NCI-H345 (cell line): ENCODE measurements at regions not wholly inside any gene's neighbourhood (a gene's known extent, or its start where the extent isn't known, plus 50 kb on each side); places are given as distances from the start of the nearest gene placed in this dataset.

Experiments
- DNase-seq: peaks from one replicate; lab custom pipeline; 2025; lab: John Stamatoyannopoulos, UW

DNA sequence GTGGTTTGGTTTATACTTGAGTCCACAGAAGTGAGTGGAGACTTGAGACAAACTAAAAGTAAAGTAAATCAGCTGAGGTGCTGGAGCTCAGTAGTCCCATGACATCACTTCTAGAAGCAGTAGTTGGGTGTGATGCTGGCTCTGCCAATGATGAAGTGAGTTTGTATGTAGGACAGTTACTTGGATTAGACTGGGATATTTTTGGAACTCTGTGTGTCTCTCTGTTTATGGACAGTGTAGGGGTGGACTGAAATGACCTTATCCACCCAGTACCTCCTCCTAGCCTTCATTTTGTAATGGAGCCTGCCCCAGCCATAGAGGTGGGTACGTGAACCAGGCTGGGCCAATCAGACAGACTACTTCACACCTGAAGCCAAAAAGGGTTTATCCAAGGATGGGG lies 52.2 kb downstream of the POLR1D start:
- DNase-seq: no peak

GRCh38 chr13:27678306-27679040 lies 56.8 kb downstream of the POLR1D start:
- no peak for DNase-seq

DNA sequence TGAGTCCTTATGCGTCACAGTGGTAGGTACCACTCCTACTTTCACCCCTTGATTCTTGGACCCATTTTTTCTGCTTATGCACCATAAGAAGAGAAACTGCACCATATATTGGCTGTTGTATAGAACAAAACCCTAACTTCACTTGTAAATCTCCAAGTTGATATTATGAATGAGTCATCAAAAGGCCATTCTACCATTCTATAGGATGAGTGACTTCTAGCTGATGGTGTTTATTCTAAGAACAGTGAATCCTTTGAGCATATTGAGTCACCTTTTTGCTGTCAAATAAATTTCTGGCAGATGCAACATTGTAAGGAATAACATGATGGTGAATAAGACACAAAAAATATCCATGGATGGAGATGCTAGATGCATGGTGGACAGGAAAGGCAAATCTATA lies 57.7 kb downstream of the POLR1D start:
- no peak for DNase-seq

DNA sequence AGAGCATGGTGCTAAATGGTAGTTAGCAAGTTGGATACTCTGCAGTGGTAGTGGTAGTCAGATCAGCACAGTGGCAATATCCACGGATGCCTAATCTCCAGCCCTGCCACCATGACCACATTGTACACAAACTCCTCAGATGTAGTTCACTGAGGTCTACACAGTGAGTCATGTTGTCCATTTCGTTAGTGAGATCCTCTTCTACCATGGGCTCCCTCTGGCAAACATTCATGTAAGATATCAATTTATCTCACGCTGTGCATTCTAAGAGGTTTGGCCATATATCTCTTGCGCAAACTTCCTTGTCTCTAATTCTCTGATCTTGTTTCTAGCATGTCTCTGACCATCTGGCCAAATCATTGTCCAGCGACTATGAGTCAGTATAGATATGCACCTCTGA lies 58.2 kb downstream of the POLR1D start:
- no peak for DNase-seq

DNA sequence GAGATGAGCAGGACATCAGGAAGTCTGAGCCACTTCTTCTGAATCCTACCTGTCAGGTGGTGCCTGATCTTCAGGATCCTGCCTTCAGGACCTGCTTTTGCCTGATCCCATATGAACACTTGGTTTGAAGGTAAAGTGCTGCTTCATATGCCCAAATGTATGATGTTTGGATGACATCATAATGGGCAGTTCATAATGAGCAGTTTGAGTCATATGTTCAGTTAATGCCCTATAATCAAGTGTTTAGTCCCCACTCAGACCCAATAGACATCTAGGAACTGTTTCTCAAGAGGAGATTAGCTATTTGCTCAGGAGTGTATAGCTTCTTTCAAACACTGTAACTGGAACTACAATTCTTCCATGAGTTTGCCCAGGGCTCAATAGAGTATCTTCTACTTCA lies 58.8 kb downstream of the POLR1D start:
- DNase-seq: no peak

- DNase-seq: no peak
These were observed 69.5 kb downstream of the POLR1D start for GRCh38 chr13:27691207-27691606.

DNA sequence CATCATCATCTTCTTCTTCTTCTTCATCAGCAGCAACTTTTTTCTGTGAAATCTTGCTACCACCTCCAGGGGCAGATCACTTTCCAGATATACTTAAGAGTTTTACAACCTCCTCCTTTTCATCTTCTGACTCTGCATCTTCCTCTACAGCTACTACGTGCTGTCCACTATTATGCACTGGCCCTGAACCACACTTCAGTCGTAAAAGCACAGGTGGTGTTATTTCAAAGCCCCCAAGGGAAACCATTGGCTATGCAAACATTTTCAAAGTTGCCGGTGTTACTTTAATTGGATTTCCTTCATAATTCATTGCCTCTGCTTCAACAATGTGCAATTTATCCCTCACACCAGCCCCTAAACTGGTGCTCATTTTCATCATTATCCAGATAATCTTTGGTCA lies 75.0 kb downstream of the POLR1D start:
- DNase-seq: no peak

DNA sequence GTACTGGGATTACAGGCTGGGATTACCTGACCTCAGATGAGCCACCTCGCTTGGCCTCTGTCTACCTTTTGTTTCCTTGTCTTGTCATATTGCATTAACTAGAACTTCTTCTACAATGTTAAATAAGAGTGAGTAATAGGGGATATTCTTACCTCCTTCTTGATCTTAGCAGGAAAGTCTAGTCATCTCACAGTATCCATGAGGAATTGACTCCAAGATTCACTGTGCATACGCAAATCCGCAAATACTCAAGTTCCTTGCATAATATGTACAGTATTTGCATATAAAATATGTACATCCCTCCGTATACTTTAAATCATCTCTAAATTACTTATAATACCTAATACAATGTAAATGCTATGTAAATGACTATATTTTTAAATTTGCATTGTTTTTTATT lies 78.3 kb downstream of the POLR1D start:
- no peak for DNase-seq

GRCh38 chr13:27704681-27705080 lies 83.0 kb downstream of the POLR1D start:
- DNase-seq: no peak

DNA sequence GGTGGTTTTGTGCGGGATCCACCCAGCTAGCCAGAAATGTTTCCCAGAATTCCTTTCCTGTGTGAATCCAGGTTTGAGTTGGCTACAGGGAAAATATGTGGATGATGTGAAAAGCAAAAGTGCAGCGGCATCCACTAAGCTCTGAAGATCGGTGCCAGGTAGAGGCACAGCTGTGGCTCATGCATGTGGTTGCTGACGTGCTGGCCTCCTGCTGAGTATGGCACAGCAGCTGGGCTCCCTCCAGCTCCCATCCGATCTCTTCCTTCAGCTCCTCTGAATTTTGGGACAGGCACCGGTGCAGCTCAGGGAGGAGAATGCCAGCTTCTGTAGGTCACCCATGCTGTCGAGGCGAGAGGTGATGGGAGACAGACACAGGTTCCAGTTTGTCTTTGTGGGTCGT lies 84.0 kb upstream of the GSX1 start:
- DNase-seq: no peak

DNA sequence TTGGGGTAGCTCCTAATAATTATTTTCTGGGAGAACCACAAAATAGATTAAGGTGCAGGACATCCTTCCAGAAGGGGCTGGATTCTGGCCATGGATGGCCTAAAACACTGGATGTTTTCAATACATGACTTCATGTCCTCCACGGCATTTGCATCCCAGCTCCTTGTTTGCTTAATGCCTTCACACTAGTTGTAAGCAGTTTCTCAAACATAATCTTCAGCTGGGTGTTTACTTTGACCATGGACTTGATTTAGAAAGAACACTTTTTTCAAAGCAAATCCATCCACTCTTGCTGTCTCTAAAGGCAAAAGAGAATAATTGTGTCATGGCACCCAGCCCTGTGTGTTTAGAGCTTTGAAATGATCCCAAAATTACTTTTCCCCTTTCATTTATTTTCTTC lies 82.5 kb upstream of the GSX1 start:
- no peak for DNase-seq

- DNase-seq: peak; percentile 5
These were observed 79.9 kb upstream of the GSX1 start for GRCh38 chr13:27712421-27712820.

DNA sequence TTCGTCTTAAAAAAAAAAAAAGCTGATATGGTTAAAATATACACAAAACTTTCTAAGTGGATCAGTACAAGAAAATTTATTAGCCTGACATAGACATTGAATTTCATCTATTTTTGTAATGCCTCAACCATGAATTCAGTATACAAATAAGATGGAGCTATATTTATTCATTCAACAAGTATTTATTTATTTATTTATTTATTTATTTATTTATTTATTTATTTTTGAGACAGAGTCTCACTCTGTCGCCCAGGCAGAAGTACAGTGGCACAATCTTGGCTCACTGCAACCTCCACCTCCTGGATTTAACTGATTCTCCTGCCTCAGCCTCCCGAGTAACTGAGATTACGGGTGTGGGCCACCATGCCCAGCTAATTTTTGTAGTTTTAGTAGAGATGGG lies 78.5 kb upstream of the GSX1 start:
- no peak for DNase-seq

GRCh38 chr13:27721681-27722080 lies 70.6 kb upstream of the GSX1 start:
- DNase-seq: no peak

DNA sequence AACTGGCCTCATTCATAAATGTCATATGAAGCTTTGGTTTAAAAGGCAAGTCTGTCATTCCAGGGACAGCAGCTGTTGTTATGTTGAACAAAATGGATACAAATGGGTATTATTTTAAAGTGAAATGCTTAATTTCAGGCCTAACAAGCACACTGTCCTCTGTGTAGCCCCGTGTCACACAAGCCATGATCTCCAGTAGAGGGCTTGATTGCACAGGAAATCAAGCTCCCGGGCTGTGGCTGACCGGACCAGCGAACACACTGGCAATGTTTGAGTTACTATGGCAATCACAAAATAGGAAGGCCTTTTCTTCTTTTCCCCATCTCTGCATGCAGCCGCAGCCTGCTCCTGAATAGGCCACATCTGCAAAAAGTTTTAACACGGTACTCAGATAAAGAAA lies 64.0 kb upstream of the GSX1 start:
- DNase-seq: no peak

- DNase-seq: no peak
These were observed 62.1 kb upstream of the GSX1 start for GRCh38 chr13:27730191-27730590.
